ENCODE measurements at regions not wholly inside any gene's neighbourhood (a gene's known extent, or its start where the extent isn't known, plus 50 kb on each side); places are given as distances from the start of the nearest gene placed in this dataset.
"Not testable (repeated sequence)": the region's sequence is repeated elsewhere in the genome, so short reads cannot be mapped to it uniquely, and the experiment has no call there.

GRCh38 chr4:34932591-34932990 lies 1311.7 kb downstream of the ARAP2 start:
- DNase-seq (ENCODE audit: extremely low read depth in 1 of 2, low read depth in 1 of 2), result no peak

GRCh38 chr4:34935739-34936138 lies 1308.6 kb downstream of the ARAP2 start:
- DNase-seq (ENCODE audit: extremely low read depth in 1 of 2, low read depth in 1 of 2), result no peak

DNA sequence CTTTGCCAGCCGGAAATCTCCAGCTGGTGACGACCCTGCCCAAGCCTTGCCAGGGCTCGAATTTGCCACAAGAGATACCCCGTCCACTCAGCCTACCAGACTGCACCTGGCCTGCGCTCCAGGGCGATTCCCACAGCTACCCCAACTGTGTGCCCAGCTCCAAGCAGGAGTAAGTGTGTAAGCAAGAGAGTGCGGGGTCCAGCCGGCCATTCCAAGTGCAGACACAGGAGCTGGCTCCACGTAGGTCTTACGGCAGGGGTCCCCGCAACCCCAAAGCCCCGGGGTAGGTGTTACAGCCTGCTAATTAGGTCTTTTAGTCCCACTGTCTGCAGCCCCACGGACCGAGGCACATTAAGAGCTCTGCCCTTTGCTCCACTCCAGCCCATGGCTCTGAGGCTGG lies 1305.2 kb downstream of the ARAP2 start:
- DNase-seq (ENCODE audit: extremely low read depth in 1 of 2, low read depth in 1 of 2), result no peak

DNA sequence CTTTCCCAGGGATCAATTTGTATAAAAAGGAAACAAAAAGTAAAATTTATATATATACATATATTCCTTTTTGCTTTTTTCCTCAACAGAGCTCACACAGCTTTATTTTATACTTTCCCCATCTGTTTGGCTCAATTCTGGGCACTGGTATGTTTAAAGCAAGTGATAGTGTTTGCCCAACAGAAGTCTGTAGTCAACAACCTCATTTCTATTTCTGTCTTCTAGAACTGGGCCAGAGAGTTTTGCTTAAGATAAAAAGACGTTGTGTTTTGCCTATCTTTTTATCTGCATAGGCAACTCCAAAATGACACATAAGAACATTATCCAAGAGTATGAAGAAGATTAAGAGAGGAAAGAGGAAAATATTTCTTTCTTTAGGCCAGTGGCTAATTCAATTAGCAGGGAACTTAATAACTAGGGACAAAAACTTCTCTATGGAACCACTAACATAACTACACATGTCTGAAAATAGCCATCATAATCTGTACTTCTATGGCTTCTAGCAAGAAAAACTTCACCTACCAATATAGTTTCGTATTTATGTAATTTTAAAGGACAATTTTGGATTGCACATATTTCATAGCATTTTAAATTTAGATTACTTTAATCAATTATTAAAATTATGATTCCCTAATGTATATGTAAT lies 1300.5 kb downstream of the ARAP2 start:
- DNase-seq (ENCODE audit: extremely low read depth in 1 of 2, low read depth in 1 of 2), result no peak

DNA sequence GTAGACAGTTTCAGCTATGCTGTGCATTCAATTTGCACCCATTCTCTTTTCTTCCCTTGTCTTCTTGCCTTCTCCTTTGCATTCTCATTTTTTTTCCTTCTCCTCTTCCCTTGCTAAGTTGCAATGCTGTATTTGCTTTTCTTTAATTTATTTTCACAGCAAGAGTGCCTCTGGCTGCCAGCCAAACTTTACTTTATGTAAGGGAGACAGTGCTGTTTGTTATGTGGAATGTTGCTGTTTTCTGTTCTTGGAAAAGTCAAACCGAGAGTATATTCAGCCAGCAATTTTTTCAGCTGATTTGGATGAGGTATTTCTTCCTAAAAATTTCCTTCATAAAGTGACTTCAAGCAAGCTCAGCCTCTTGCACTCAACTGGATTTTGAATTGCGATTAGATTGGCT lies 1293.4 kb downstream of the ARAP2 start:
- no peak for DNase-seq (ENCODE audit: extremely low read depth in 1 of 2, low read depth in 1 of 2)

DNA sequence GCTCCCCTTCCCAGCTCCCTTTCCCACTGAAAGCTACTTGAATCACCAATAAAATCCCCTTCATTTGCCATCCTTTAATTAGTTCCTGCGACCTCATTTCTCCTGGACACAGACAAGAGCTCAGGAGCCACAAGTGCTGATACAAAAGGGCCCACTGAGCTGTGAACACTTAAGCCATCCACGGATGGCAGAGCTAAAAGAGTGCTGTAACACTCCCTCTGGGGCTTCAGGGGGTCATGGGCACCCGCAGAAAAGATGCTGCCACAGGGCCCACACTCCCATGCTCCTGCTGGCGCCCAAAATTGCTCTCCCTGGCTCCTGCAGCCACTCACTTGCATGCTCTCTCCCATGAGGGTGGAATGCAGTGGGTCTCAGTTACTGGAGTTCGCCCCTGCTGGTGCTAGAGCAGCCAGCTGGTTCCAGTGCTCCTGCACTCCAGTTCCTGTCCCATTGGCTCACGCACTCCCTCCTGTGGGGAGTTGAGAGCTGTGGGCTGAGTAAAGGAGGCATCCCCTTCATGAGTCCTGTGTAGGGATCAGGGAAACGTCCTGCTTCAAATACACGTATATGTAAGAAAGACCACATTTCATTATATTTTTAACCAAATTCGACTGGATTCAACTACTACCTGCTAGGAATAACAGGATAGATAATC lies 1291.0 kb downstream of the ARAP2 start:
- no peak for DNase-seq (ENCODE audit: extremely low read depth in 1 of 2, low read depth in 1 of 2)

- no peak for DNase-seq (ENCODE audit: extremely low read depth in 1 of 2, low read depth in 1 of 2)
These were observed 1279.7 kb downstream of the ARAP2 start for GRCh38 chr4:34964613-34965012.

- DNase-seq (ENCODE audit: extremely low read depth in 1 of 2, low read depth in 1 of 2), result no peak
These were observed 1272.1 kb downstream of the ARAP2 start for GRCh38 chr4:34972189-34972588.

DNA sequence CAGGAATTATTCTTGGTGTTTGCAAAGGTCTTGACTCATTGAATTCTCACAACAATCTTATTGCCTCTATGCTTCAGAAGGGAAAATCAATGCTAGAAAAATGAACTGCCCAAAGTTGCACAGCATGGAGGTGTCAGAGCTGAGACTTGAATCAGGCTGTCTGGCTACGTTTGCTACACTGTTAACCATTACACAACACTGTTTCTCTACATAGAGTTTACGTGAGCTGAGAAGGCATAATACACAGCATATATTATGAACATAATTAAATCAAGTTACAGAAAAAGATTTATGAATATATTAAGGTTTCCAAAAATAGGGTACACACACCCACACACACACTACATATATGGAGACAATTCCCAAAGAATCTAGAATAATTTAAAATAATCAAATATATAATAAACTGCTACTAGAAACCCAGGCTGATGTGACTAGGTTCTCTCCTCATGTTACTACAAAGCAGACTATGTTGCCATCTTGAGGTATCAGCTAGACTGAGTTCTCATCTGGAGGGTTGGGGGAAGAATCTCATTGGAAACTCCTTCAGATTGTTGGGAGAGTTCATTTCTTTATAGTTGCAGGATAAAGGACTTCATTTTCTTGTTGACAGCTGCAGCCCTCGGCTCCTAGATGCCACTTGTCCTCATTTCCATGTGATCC lies 1270.5 kb downstream of the ARAP2 start:
- no peak for DNase-seq (ENCODE audit: extremely low read depth in 1 of 2, low read depth in 1 of 2)

DNA sequence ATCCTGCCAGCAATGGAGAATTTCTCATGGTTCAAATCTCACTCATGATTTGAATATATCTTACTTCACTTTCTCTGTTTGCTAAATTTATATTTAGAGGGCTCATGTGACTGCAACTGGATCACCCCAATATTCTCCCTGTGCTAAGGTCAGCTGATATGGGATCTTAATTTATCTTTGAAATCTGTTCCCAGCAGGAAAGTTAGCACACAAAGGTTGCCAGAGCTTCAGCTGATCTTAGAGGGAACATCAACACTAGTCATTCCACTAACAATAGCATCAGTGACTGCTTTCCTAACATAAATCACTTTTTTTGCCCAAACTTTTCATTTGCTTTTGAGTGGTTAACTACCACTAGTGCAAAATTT lies 1270.0 kb downstream of the ARAP2 start:
- DNase-seq (ENCODE audit: extremely low read depth in 1 of 2, low read depth in 1 of 2), result no peak

GRCh38 chr4:35021222-35021621 lies 1223.1 kb downstream of the ARAP2 start:
- DNase-seq (ENCODE audit: extremely low read depth in 1 of 2, low read depth in 1 of 2), result not testable (repeated sequence)

DNA sequence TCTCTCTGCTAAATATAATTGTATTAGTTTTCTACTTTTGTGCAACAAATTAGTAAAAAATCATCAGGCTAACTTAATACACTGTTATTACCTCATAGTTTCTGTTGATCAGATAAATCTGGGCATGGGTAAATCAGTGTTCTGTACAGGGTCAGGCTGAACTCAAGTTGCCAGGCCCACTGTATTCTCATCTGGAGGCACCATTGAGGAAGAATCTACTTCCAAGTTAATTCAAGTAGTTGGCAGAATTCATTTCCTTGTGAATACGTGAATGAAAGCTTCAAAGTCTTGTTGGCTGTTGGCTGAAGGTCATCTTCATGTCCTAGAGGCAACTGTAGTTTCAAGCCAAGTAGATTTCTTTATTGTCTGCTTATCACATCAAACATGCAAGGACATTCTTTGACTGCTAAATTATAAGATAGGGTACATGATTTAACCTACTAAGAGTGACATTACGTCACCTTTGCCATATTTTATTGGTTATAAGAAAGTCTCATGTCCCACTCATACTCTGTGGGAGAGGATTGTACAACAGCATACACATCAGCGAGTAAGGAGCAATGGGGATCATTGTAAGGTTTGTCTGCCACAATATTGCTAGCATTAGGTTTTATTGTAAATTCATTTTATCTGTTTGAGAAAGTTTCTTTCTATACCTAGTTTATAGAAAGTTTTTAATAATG lies 1219.0 kb downstream of the ARAP2 start:
- DNase-seq (ENCODE audit: extremely low read depth in 1 of 2, low read depth in 1 of 2), result no peak

DNA sequence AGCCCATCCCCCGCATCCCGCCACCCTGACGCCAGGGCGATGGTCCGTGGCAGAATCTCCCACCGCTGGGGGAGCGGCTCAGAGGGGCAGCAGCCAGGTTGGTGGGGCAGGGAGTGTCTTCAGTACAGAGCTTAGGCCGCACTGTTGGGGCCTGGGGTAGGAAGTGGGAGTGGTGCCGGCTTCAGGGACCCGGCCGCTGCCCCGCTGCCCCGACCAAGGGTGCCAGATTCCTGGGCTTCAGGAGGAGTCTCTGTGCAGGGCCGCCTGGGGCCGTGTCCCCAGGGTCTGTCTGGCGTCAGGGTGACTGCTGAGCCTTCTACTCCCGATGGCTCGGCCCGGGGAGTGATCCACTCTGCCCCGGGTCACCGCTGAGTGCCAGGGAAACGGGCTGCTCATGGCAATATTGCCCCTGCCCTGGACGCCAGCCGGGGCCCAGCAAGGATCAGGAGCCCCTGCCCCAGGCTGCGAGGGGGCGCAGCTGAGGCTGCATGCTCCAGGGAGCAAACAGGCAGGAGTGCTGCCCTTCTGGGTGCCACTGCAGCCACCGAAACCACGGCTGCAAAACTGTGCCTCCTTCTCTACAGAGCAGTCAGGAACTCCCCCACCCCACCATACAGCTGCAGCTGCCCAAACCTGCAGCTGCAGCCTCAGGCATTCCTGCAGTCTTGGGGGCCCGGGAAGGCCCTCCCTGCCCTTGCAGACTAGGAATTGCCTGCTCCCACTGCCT lies 1206.1 kb downstream of the ARAP2 start:
- DNase-seq (ENCODE audit: extremely low read depth in 1 of 2, low read depth in 1 of 2), result no peak

DNA sequence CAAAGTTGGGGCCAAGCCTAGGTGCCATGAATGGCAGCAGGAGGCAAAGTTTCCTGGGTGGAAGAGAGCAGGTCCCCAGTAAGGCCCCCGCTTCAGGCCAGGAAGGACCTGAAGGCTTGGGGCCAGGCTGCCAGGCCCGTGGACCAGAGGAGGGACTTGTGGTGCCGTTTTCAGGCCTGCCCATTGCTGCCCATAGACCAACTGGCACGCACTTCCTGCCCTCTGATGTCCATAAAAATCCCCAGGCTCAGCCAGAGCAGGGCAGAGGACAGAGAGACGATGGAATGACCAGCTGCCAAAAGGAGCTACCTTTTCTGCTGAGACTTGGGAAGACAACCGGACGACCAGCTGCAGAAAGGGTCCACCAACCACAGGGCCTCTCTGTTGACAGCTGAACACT lies 1205.5 kb downstream of the ARAP2 start:
- no peak for DNase-seq (ENCODE audit: extremely low read depth in 1 of 2, low read depth in 1 of 2)

- DNase-seq (ENCODE audit: extremely low read depth in 1 of 2, low read depth in 1 of 2), result no peak
These were observed 1191.8 kb downstream of the ARAP2 start for GRCh38 chr4:35052546-35052945.

GRCh38 chr4:35063031-35063570 lies 1181.2 kb downstream of the ARAP2 start:
- DNase-seq (ENCODE audit: extremely low read depth in 1 of 2, low read depth in 1 of 2), result no peak

DNA sequence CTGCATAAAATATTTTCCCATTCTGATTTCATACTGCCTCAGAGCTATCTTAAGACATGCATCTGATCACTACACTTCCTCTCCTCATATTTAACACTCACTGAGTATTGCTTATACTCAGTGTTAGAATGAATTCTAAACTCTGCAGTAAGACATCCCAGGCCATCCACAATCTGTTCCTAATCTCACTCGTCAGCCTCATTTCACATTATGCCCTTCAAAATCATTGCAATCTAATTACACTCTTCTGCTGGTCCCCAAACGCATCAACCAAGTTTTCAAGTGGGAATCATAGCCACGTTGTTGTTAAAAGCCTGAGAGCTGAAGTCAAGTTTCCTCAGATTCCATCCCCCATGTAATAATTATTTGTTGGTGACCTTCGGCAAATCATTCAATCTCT lies 1177.9 kb downstream of the ARAP2 start:
- DNase-seq (ENCODE audit: extremely low read depth in 1 of 2, low read depth in 1 of 2), result no peak

DNA sequence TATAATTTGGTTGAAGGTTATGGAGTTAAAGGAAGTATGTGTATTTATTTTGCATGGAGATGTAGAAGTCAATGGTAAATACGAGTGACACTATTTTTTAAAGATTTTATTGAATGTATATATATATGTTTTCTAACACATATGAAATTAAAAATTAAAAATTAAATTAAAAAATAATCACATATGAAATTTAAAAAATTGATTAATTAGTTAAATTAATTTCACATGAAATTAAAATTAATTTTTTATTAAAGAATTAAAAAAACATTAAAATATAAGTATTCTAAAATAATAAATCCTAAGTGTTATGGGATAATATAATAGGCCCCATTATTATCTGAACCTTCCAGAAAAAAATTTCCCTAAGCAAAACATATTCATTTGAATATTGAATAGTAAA lies 1163.5 kb downstream of the ARAP2 start:
- no peak for DNase-seq (ENCODE audit: extremely low read depth in 1 of 2, low read depth in 1 of 2)

GRCh38 chr4:35087218-35087617 lies 1157.1 kb downstream of the ARAP2 start:
- DNase-seq (ENCODE audit: extremely low read depth in 1 of 2, low read depth in 1 of 2), result no peak

- no peak for DNase-seq (ENCODE audit: extremely low read depth in 1 of 2, low read depth in 1 of 2)
These were observed 1143.4 kb downstream of the ARAP2 start for GRCh38 chr4:35100932-35101331.

- no peak for DNase-seq (ENCODE audit: extremely low read depth in 1 of 2, low read depth in 1 of 2)
These were observed 1142.2 kb downstream of the ARAP2 start for GRCh38 chr4:35102066-35102465.

Measured in stimulated activated CD8-positive, alpha-beta memory T cell treated with anti-CD3 and anti-CD28 coated beads, Interleukin-7, amount 100 ng/mL, for 48 hours (primary cell).